ENCODE measurements at regions not wholly inside any gene's neighbourhood (a gene's known extent, or its start where the extent isn't known, plus 50 kb on each side); places are given as distances from the start of the nearest gene placed in this dataset.

DNA sequence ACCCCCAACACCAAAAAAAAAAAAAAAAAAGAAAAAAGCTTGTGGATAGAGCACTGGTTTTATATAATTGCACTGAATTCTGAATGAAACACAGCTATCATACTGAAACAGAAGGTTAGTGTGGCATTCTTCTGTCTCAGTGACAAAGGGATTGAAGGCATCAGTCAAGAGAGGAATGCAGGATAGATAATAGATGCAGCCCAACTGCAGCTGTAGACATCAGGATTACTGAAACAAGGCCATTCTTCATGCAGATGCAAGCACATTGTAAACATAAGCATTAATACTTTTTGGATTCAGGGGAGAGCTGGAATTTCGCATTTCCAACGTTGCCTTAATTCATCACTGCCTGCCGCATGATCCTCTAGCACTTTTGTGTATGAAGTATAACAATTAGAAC, 897.4 kb upstream of the KLHL29 start:
- no peak for DNase-seq
- H3K4me3 ChIP-seq: no peak overlapping the region
- 40 to 61% (median 46%) methylated on average over 3 of the region's 3 CpGs for WGBS, 5 donors
- H3K27ac ChIP-seq: no peak overlapping the region
- no peaks in the 10 kb centered on the region for H3K27me3 ChIP-seq
- no peaks in the 10 kb centered on the region for H3K4me1 ChIP-seq
- H3K36me3 ChIP-seq: no peaks in the 10 kb centered on the region
- TF ChIP-seq POLR2A (IDR thresholded peaks at IDR 0.05) (no peak), EP300 (IDR thresholded peaks at IDR 0.05) (no peak), POLR2AphosphoS5 (IDR thresholded peaks at IDR 0.05) (no peak)
- TF ChIP-seq, protein P1, sequence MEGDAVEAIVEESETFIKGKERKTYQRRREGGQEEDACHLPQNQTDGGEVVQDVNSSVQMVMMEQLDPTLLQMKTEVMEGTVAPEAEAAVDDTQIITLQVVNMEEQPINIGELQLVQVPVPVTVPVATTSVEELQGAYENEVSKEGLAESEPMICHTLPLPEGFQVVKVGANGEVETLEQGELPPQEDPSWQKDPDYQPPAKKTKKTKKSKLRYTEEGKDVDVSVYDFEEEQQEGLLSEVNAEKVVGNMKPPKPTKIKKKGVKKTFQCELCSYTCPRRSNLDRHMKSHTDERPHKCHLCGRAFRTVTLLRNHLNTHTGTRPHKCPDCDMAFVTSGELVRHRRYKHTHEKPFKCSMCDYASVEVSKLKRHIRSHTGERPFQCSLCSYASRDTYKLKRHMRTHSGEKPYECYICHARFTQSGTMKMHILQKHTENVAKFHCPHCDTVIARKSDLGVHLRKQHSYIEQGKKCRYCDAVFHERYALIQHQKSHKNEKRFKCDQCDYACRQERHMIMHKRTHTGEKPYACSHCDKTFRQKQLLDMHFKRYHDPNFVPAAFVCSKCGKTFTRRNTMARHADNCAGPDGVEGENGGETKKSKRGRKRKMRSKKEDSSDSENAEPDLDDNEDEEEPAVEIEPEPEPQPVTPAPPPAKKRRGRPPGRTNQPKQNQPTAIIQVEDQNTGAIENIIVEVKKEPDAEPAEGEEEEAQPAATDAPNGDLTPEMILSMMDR (IDR thresholded peaks at IDR 0.05): no peak
- no peaks in the 10 kb centered on the region for H3K9me3 ChIP-seq
- intact Hi-C loops (cut with DNase I; ENCODE audit: low total_unique reads): no loop called here

- WGBS, 5 donors: 67 to 80% (median 74%) methylated on average over 5 of the region's 5 CpGs
Measured at GRCh38 chr2:22491442-22491841, 893.5 kb upstream of the KLHL29 start.

GRCh38 chr2:22494156-22494555, 890.8 kb upstream of the KLHL29 start:
- 48 to 65% (median 60%) methylated on average over 3 of the region's 3 CpGs for WGBS, 5 donors
- Histone ChIP-seq H3K27ac (no peak overlapping the region), H3K36me3 (no peaks in the 10 kb centered on the region), H3K27me3 (no peaks in the 10 kb centered on the region), H3K9me3 (peaks cover 0 to 4% (median 0%) of the 10 kb centered on the region in 4 donors), H3K4me1 (no peaks in the 10 kb centered on the region), H3K4me3 (no peak overlapping the region)
- intact Hi-C loops (cut with DNase I; ENCODE audit: low total_unique reads): no loop called here
- peak in 1 of 2 donors; percentile 23 for DNase-seq
- no peak for TF ChIP-seq POLR2AphosphoS5 (IDR thresholded peaks at IDR 0.05)
- no peak for TF ChIP-seq EP300 (IDR thresholded peaks at IDR 0.05)
- TF ChIP-seq, protein P1 (IDR thresholded peaks at IDR 0.05): no peak
- TF ChIP-seq POLR2A (IDR thresholded peaks at IDR 0.05): no peak

More at GRCh38 chr2:22491442-22491841, 893.5 kb upstream of the KLHL29 start:
- no peaks in the 10 kb centered on the region for H3K4me1 ChIP-seq
- intact Hi-C loops (cut with DNase I; ENCODE audit: low total_unique reads): no loop called here
- TF ChIP-seq POLR2AphosphoS5 (IDR thresholded peaks at IDR 0.05): no peak
- no peak for TF ChIP-seq POLR2A (IDR thresholded peaks at IDR 0.05)
- TF ChIP-seq, protein P1 (IDR thresholded peaks at IDR 0.05): no peak
- TF ChIP-seq EP300 (IDR thresholded peaks at IDR 0.05): no peak
- no peaks in the 10 kb centered on the region for H3K27me3 ChIP-seq
- H3K9me3 ChIP-seq: no peaks in the 10 kb centered on the region
- DNase-seq: peak in 1 of 2 donors; percentile 51
- H3K36me3 ChIP-seq: no peaks in the 10 kb centered on the region
- no peak overlapping the region for H3K27ac ChIP-seq
- no peak overlapping the region for H3K4me3 ChIP-seq

DNA sequence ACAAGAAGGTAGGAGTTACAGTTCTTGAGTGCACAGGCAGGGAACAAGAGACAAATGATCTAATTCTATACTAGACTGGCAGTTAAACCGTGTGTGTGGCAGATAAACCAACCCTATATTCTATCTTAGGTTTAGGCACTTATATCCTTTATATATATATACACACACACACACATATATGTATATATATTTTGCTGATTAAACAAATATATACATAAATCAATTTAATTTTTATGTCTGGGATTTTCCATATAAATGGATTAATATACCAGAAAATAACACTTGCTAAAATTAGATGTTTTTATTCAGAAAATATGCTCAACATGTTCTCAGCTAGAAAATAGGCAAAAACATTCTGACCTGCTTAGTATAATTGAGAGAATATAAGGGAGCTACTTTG, 887.9 kb upstream of the KLHL29 start:
- intact Hi-C loops (cut with DNase I; ENCODE audit: low total_unique reads): no loop called here
- H3K27ac ChIP-seq: no peak overlapping the region
- peaks cover 0 to 4% (median 0%) of the 10 kb centered on the region in 4 donors for H3K9me3 ChIP-seq
- H3K36me3 ChIP-seq: no peaks in the 10 kb centered on the region
- no peak overlapping the region for H3K4me3 ChIP-seq
- 41 to 74% (median 68%) methylated on average over 1 of the region's 1 CpG for WGBS, 5 donors
- TF ChIP-seq POLR2A (IDR thresholded peaks at IDR 0.05): no peak
- no peak for TF ChIP-seq EP300 (IDR thresholded peaks at IDR 0.05)
- TF ChIP-seq, protein P1 (IDR thresholded peaks at IDR 0.05): no peak
- TF ChIP-seq POLR2AphosphoS5 (IDR thresholded peaks at IDR 0.05): no peak
- no peak for DNase-seq
- no peaks in the 10 kb centered on the region for H3K27me3 ChIP-seq
- no peaks in the 10 kb centered on the region for H3K4me1 ChIP-seq
